ENCODE measurements at regions not wholly inside any gene's neighbourhood (a gene's known extent, or its start where the extent isn't known, plus 50 kb on each side); places are given as distances from the start of the nearest gene placed in this dataset.

GRCh38 chr17:52762147-52762793 is 603.8 kb upstream of the CA10 start:
- H3K36me3 Mint-ChIP-seq = no peaks in the 10 kb centered on the region
- peak overlapping the region in 1 of 6 donors; percentile 11 for H3K27ac Mint-ChIP-seq
- H3K4me3 Mint-ChIP-seq = no peak overlapping the region
- peaks cover 3 to 15% (median 8%) of the 10 kb centered on the region in 7 donors for H3K9me3 Mint-ChIP-seq
- DNase-seq (no peak), ATAC-seq (ENCODE audit: low read depth in 2 of 2) (no peak)
- no peaks in the 10 kb centered on the region for H3K4me1 Mint-ChIP-seq
- H3K27me3 Mint-ChIP-seq = no peaks in the 10 kb centered on the region

GRCh38 chr17:52759864-52760263 is 601.4 kb upstream of the CA10 start:
- Mint-ChIP-seq H3K9me3 (peaks cover 0 to 9% (median 2%) of the 10 kb centered on the region in 7 donors), H3K4me1 (no peaks in the 10 kb centered on the region), H3K27me3 (no peaks in the 10 kb centered on the region), H3K27ac (no peak overlapping the region), H3K4me3 (no peak overlapping the region), H3K36me3 (no peaks in the 10 kb centered on the region)
- no peak for DNase-seq
- ATAC-seq (ENCODE audit: low read depth in 2 of 2) = no peak

- Mint-ChIP-seq H3K36me3 (no peaks in the 10 kb centered on the region), H3K4me1 (no peaks in the 10 kb centered on the region), H3K27me3 (no peaks in the 10 kb centered on the region), H3K4me3 (no peak overlapping the region), H3K9me3 (peaks cover 0 to 5% (median 0%) of the 10 kb centered on the region in 7 donors), H3K27ac (no peak overlapping the region)
- ATAC-seq (ENCODE audit: low read depth in 2 of 2) (no peak), DNase-seq (no peak)
Measured at GRCh38 chr17:52758481-52758880, 600.0 kb upstream of the CA10 start.

GRCh38 chr17:52756746-52757145 is 598.2 kb upstream of the CA10 start:
- Mint-ChIP-seq H3K4me1 (no peaks in the 10 kb centered on the region), H3K4me3 (no peak overlapping the region), H3K27me3 (no peaks in the 10 kb centered on the region), H3K36me3 (no peaks in the 10 kb centered on the region), H3K9me3 (peaks cover 0 to 9% (median 0%) of the 10 kb centered on the region in 7 donors), H3K27ac (no peak overlapping the region)
- DNase-seq = no peak
- no peak for ATAC-seq (ENCODE audit: low read depth in 2 of 2)

GRCh38 chr17:52754838-52755237 is 596.3 kb upstream of the CA10 start:
- Mint-ChIP-seq H3K9me3 (peaks cover 0 to 10% (median 0%) of the 10 kb centered on the region in 7 donors), H3K4me1 (no peaks in the 10 kb centered on the region), H3K27me3 (no peaks in the 10 kb centered on the region), H3K27ac (no peak overlapping the region), H3K36me3 (no peaks in the 10 kb centered on the region), H3K4me3 (no peak overlapping the region)
- DNase-seq (no peak), ATAC-seq (ENCODE audit: low read depth in 2 of 2) (no peak)

GRCh38 chr17:52751051-52751450 is 592.5 kb upstream of the CA10 start:
- ATAC-seq (ENCODE audit: low read depth in 2 of 2) (no peak), DNase-seq (no peak)
- Mint-ChIP-seq H3K9me3 (peaks cover 0 to 6% (median 0%) of the 10 kb centered on the region in 7 donors), H3K27ac (no peak overlapping the region), H3K27me3 (no peaks in the 10 kb centered on the region), H3K4me3 (no peak overlapping the region), H3K4me1 (no peaks in the 10 kb centered on the region), H3K36me3 (no peaks in the 10 kb centered on the region)

GRCh38 chr17:52744179-52744578 is 585.7 kb upstream of the CA10 start:
- ATAC-seq (ENCODE audit: low read depth in 2 of 2) (no peak), DNase-seq (no peak)
- Mint-ChIP-seq H3K9me3 (peaks cover 0 to 9% (median 2%) of the 10 kb centered on the region in 7 donors), H3K27ac (no peak overlapping the region), H3K4me1 (no peaks in the 10 kb centered on the region), H3K36me3 (no peaks in the 10 kb centered on the region), H3K27me3 (no peaks in the 10 kb centered on the region), H3K4me3 (no peak overlapping the region)

- H3K27ac Mint-ChIP-seq = no peak overlapping the region
- no peaks in the 10 kb centered on the region for H3K36me3 Mint-ChIP-seq
- no peak for DNase-seq
- peaks cover 0 to 9% (median 0%) of the 10 kb centered on the region in 7 donors for H3K9me3 Mint-ChIP-seq
- no peaks in the 10 kb centered on the region for H3K4me1 Mint-ChIP-seq
- H3K27me3 Mint-ChIP-seq = no peaks in the 10 kb centered on the region
- H3K4me3 Mint-ChIP-seq = no peak overlapping the region
- no peak for ATAC-seq (ENCODE audit: low read depth in 2 of 2)
Measured at GRCh38 chr17:52740006-52740405, 581.5 kb upstream of the CA10 start.

- H3K36me3 Mint-ChIP-seq = no peaks in the 10 kb centered on the region
Measured at GRCh38 chr17:52738791-52739190, 580.3 kb upstream of the CA10 start.

GRCh38 chr17:52737071-52737470 is 578.6 kb upstream of the CA10 start:
- no peak for ATAC-seq (ENCODE audit: low read depth in 2 of 2)
- Mint-ChIP-seq H3K4me3 (no peak overlapping the region), H3K4me1 (no peaks in the 10 kb centered on the region), H3K9me3 (peaks cover 0 to 17% (median 2%) of the 10 kb centered on the region in 7 donors), H3K27me3 (no peaks in the 10 kb centered on the region), H3K27ac (no peak overlapping the region), H3K36me3 (no peaks in the 10 kb centered on the region)
- DNase-seq = no peak

More at GRCh38 chr17:52738791-52739190, 580.3 kb upstream of the CA10 start:
- no peak for ATAC-seq (ENCODE audit: low read depth in 2 of 2)
- no peaks in the 10 kb centered on the region for H3K27me3 Mint-ChIP-seq
- no peak for DNase-seq
- H3K9me3 Mint-ChIP-seq = peaks cover 0 to 9% (median 2%) of the 10 kb centered on the region in 7 donors
- no peak overlapping the region for H3K4me3 Mint-ChIP-seq
- H3K27ac Mint-ChIP-seq = peak overlapping the region in 1 of 6 donors; percentile 49
- H3K4me1 Mint-ChIP-seq = no peaks in the 10 kb centered on the region

GRCh38 chr17:52732841-52733240 is 574.3 kb upstream of the CA10 start:
- peaks cover 0 to 17% (median 0%) of the 10 kb centered on the region in 7 donors for H3K9me3 Mint-ChIP-seq
- no peak for ATAC-seq (ENCODE audit: low read depth in 2 of 2)
- H3K4me3 Mint-ChIP-seq = no peak overlapping the region
- H3K4me1 Mint-ChIP-seq = no peaks in the 10 kb centered on the region
- no peak overlapping the region for H3K27ac Mint-ChIP-seq
- no peaks in the 10 kb centered on the region for H3K36me3 Mint-ChIP-seq
- DNase-seq = no peak
- H3K27me3 Mint-ChIP-seq = no peaks in the 10 kb centered on the region

GRCh38 chr17:52724578-52724977 is 566.1 kb upstream of the CA10 start:
- DNase-seq = no peak
- H3K27me3 Mint-ChIP-seq = no peaks in the 10 kb centered on the region
- no peaks in the 10 kb centered on the region for H3K4me1 Mint-ChIP-seq
- no peaks in the 10 kb centered on the region for H3K36me3 Mint-ChIP-seq
- no peak overlapping the region for H3K4me3 Mint-ChIP-seq
- no peak overlapping the region for H3K27ac Mint-ChIP-seq
- H3K9me3 Mint-ChIP-seq = peaks cover 0 to 3% (median 0%) of the 10 kb centered on the region in 7 donors
- ATAC-seq (ENCODE audit: low read depth in 2 of 2) = no peak

GRCh38 chr17:52721910-52722309 is 563.4 kb upstream of the CA10 start:
- DNase-seq = no peak
- no peak for ATAC-seq (ENCODE audit: low read depth in 2 of 2)
- Mint-ChIP-seq H3K27ac (no peak overlapping the region), H3K27me3 (no peaks in the 10 kb centered on the region), H3K4me3 (no peak overlapping the region), H3K4me1 (no peaks in the 10 kb centered on the region), H3K36me3 (no peaks in the 10 kb centered on the region), H3K9me3 (peaks cover 0 to 8% (median 1%) of the 10 kb centered on the region in 7 donors)

- ATAC-seq (ENCODE audit: low read depth in 2 of 2) = no peak
- Mint-ChIP-seq H3K27ac (no peak overlapping the region), H3K4me3 (no peak overlapping the region), H3K4me1 (no peaks in the 10 kb centered on the region), H3K9me3 (peaks cover 0 to 6% (median 3%) of the 10 kb centered on the region in 7 donors), H3K36me3 (no peaks in the 10 kb centered on the region), H3K27me3 (no peaks in the 10 kb centered on the region)
- no peak for DNase-seq
Measured at GRCh38 chr17:52710363-52710901, 551.9 kb upstream of the CA10 start.

Measured in naive B cell (primary cell).